Right ventricle myocardium inferior (tissue), 1 donor: ENCODE measurements at regions not wholly inside any gene's neighbourhood (a gene's known extent, or its start where the extent isn't known, plus 50 kb on each side); places are given as distances from the start of the nearest gene placed in this dataset.

Experiments used
- ATAC-seq: fragments of 200-7000 bp; cut with Tn5 transposase; one replicate; pipeline ENCODE4 v1.9.1; 2020; ENCODE audit warnings: mild to moderate bottlenecking, moderate library complexity
- DNase-seq: peaks from one replicate; pipeline ENCODE4 v3.0.0; 2021; ENCODE audit errors: missing footprints
- intact Hi-C: fragments of 100-400 bp; cut with DNase I; formaldehyde crosslinking; loops from one replicate; pipeline ENCODE4 v1.11.0; 2022
- donor health status: DM: no; HTN: yes; CAD: no; lungs with severe emphysema.

GRCh38 chr2:222076973-222077690 is 221.7 kb downstream of the PAX3 start:
- ATAC-seq (no peak), DNase-seq (no peak)
- intact Hi-C loops, result no loop called here

- intact Hi-C loops, result no loop called here
- no peak for DNase-seq
These were observed 224.1 kb downstream of the PAX3 start for GRCh38 chr2:222074674-222075073.

DNA sequence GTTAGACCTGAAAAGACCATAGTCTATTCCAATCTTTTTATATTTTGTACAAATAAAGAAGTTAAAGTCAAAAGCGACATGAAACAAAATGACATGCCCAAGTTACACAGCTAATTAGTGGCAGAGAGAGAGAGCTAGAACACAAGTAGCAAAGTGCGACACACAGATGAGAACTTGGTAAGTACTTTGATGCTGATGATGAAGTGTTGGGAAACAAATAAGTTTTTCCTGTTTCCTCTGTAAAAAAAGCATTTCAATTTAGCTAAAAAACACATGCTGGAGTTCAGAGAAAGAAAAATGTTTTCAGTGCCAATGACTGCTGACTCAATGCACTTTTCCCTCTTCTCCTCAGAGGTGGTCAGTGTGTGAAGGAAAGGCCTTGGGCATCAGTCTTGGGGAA is 226.9 kb downstream of the PAX3 start:
- intact Hi-C loops, result no loop called here
- ATAC-seq (no peak), DNase-seq (no peak)

More at GRCh38 chr2:222074674-222075073, 224.1 kb downstream of the PAX3 start:
- ATAC-seq, result no peak

- ATAC-seq, result no peak
- no peak for DNase-seq
- intact Hi-C loops, result no loop called here
These were observed 234.5 kb downstream of the PAX3 start for GRCh38 chr2:222064286-222064685.

DNA sequence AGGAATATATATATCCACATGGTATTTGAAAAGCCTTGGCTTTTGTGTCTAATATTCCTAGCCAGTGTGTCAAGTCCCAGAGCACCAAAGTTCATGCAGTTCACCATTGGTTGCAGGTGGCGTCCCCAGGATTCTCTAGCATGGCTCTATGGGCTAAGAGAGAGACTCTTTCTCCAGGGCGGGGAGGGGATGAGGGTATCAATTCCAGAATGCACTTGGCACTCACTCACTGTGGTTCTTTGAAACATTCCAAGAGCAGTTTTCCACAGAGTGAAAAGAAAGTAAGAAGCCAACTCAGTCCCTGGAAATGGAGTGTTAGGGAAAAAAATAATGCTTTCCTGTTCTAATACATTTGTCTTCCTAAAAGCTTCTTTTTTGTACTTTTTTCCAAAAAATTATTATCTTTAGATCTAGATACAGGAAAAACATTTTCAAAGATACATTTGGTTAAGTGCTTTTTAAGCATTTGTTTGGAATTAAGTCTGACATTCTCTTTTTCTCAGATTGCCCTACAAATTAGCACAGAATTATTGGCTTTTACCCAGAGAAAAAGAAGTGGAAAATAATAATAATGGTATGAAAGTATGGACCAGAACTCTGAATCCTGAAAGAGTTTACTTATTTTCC is 239.9 kb downstream of the PAX3 start:
- DNase-seq (no peak), ATAC-seq (peak; percentile 28)
- intact Hi-C loops, result loop anchor here (5.0 to 10.0 kb wide), 3 partner anchors 256 to 553 kb away; no protein-coding TSS in a partner anchor

DNA sequence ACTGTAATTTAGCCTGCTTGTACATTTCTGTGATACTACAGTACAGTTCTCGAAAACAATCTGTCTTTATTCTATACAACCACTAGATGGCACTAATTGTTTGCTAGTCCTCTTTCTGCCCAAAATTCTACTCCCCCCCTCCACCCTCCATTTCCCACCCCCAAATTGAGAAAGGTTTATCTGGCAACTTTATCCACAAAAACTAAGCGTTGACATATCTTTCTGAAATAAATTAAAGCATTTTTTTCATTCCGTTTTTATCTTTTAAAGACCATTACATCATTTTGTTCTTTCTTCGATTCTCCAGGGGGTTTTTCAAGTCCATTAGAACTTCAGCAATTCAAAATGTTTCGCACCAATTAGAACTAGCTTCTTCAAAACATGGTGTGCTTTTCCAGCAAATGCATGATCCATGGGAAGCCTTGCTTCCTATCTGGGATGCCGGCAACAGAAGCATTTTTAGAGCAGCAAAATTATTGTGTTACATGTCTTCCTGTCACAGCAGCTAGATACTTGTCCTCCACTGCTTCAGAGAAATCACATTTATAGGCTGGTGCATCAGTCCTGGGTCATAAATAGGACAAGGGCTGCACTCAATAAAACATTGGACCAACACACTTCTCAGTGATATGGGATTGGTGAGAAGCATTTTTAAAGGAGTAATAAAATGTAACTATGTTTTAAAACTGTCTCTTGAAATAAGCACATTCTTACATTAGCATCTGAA is 241.3 kb downstream of the PAX3 start:
- intact Hi-C loops, result loop anchor here (5.0 to 10.0 kb wide), 3 partner anchors 257 to 555 kb away; no protein-coding TSS in a partner anchor
- ATAC-seq, result peak; percentile 79
- DNase-seq, result no peak

- ATAC-seq (no peak), DNase-seq (no peak)
- intact Hi-C loops, result loop anchor here (5.0 to 10.0 kb wide), 3 partner anchors 259 to 557 kb away; no protein-coding TSS in a partner anchor
These were observed 243.5 kb downstream of the PAX3 start for GRCh38 chr2:222055328-222055727.

DNA sequence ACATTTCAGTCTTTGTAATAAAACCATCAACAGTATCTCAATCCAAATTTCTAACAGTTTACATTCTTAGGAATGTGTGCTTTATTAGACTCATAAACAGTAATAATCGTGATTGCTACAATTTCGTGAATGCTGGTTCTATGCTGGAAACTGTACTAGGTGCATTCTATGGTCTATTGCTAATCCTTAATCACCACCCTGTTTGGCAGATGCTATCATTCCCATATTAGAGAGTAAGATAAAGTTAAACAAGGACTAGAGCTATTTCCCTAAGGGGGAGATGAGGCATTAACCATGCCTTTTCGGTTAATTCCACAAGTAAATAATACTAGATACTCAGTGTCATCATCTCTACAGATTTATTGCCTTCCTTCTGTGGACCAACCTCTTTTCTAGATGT is 244.0 kb downstream of the PAX3 start:
- ATAC-seq (no peak), DNase-seq (no peak)
- intact Hi-C loops, result loop anchor here (5.0 to 10.0 kb wide), 3 partner anchors 260 to 557 kb away; no protein-coding TSS in a partner anchor

GRCh38 chr2:222052934-222053367 is 245.8 kb downstream of the PAX3 start:
- DNase-seq (no peak), ATAC-seq (no peak)
- intact Hi-C loops, result loop anchor here (10.0 kb wide), 1 partner anchor 262 kb away; no protein-coding TSS in a partner anchor

- DNase-seq (no peak), ATAC-seq (no peak)
- intact Hi-C loops, result loop anchor here (10.0 kb wide), 1 partner anchor 264 kb away; no protein-coding TSS in a partner anchor
These were observed 247.8 kb downstream of the PAX3 start for GRCh38 chr2:222050981-222051380.

DNA sequence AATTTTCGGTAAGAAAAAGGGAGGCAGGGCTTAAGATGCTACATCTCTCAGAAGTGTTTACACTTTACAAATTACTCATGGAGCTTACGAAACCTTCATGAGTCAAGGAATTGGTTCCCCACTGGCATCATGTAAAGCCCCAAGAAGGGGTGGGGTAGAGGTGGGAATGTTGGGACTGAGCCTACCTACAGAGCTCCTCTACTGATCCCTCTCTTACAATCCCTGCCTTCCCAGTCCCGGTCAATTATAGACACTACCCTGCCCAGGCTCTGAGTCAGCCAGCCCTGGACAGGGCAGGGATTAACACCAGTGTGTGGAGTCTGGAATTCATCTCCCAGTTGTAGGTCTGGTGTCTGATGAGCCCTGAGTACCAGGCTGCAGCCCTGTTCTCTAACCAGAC is 248.9 kb downstream of the PAX3 start:
- intact Hi-C loops, result loop anchor here (10.0 kb wide), 1 partner anchor 265 kb away; no protein-coding TSS in a partner anchor
- DNase-seq (no peak), ATAC-seq (no peak)

- no peak for ATAC-seq
- no peak for DNase-seq
- intact Hi-C loops, result no loop called here
These were observed 254.9 kb downstream of the PAX3 start for GRCh38 chr2:222043897-222044296.

- intact Hi-C loops, result no loop called here
- ATAC-seq (no peak), DNase-seq (no peak)
These were observed 256.1 kb downstream of the PAX3 start for GRCh38 chr2:222042666-222043065.

- DNase-seq (no peak), ATAC-seq (no peak)
- intact Hi-C loops, result no loop called here
These were observed 258.5 kb downstream of the PAX3 start for GRCh38 chr2:222040333-222040732.

DNA sequence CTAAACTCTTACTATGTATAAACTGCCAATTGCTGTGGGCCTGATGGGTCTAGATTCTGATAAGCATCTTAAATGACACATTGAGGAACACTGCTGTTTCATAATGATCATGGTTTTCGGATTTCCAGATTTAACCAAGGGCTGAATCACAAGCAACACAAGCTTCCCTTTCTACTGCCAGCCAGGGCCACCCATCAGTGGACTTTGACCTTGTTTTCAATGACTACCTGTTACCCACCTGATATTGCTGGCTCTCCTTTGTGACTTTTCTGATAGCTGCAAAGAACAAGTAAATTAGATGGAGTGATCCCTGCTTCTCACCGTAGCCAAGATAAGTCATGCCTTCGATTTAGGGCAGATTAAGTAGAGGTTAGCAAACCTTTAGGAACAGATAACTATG is 259.0 kb downstream of the PAX3 start:
- ATAC-seq (no peak), DNase-seq (no peak)
- intact Hi-C loops, result no loop called here

- no peak for ATAC-seq
- intact Hi-C loops, result no loop called here
- no peak for DNase-seq
These were observed 260.6 kb downstream of the PAX3 start for GRCh38 chr2:222038067-222038802.

DNA sequence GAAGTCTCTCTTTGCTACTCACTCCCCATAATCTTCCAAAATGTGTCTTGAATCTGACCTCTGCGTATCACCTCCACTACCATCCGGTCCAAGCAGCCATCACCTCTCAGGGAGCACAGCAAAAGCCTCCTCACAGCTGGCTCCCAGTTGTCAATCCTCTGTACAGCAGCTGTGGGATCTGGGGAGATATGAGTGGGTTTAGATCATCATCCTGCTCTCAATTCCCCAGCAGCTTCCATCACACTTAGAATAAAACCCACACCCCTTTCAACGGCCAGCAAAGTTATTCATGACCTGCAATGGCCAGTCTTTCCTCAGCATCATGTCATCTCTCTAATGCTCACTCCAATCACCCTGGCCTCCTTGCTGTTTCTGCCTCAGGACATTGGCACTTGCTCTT is 261.6 kb downstream of the PAX3 start:
- ATAC-seq (no peak), DNase-seq (no peak)
- intact Hi-C loops, result no loop called here

- ATAC-seq (no peak), DNase-seq (no peak)
- intact Hi-C loops, result no loop called here
These were observed 264.7 kb downstream of the PAX3 start for GRCh38 chr2:222034058-222034457.

- DNase-seq (no peak), ATAC-seq (no peak)
- intact Hi-C loops, result no loop called here
These were observed 265.3 kb downstream of the PAX3 start for GRCh38 chr2:222033541-222033940.
